Activated CD4-positive, alpha-beta T cell treated with anti-CD3 and anti-CD28 coated beads, Interleukin-2, amount 10 ng/mL, durations not matched to agents 7 days and 5 days (primary cell): ENCODE measurements at regions not wholly inside any gene's neighbourhood (a gene's known extent, or its start where the extent isn't known, plus 50 kb on each side); places are given as distances from the start of the nearest gene placed in this dataset.
"Not testable (repeated sequence)": the region's sequence is repeated elsewhere in the genome, so short reads cannot be mapped to it uniquely, and the experiment has no call there.

Experiments used
- CTCF ChIA-PET: fragments of 350-600 bp; sonication (Branson Sonifier 250); formaldehyde crosslinking; loops from one replicate; lab custom pipeline; 2021; ENCODE audit warnings: antibody characterized with exemption; lab: Charles Lee
- POLR2A ChIA-PET: fragments of 350-600 bp; sonication (Branson Sonifier 250); formaldehyde crosslinking; loops from one replicate; lab custom pipeline; 2021; ENCODE audit warnings: antibody characterized with exemption; lab: Charles Lee
- DNase-seq: peaks from one replicate; pipeline ENCODE4 v3.0.0-alpha.2; 2020
- H3K27ac Mint-ChIP-seq: one replicate; pipeline ENCODE4 v1.8.0; 2021; ENCODE audit warnings: mild to moderate bottlenecking, moderate library complexity, mixed read lengths
- H3K27me3 Mint-ChIP-seq: one replicate; pipeline ENCODE4 v1.8.0; 2021; ENCODE audit warnings: mixed read lengths
- H3K36me3 Mint-ChIP-seq: one replicate; pipeline ENCODE4 v1.8.0; 2021; ENCODE audit warnings: low read depth, mixed read lengths
- H3K4me1 Mint-ChIP-seq: one replicate; pipeline ENCODE4 v1.8.0; 2021; ENCODE audit warnings: mixed read lengths
- H3K4me3 Mint-ChIP-seq: one replicate; pipeline ENCODE4 v1.8.0; 2021; ENCODE audit warnings: mild to moderate bottlenecking, moderate library complexity, mixed read lengths
- H3K9me3 Mint-ChIP-seq: one replicate; pipeline ENCODE4 v1.8.0; 2021; ENCODE audit warnings: mixed read lengths

- DNase-seq, H3K9me3 Mint-ChIP-seq, CTCF ChIA-PET, POLR2A ChIA-PET, H3K27ac Mint-ChIP-seq, H3K4me1 Mint-ChIP-seq, H3K36me3 Mint-ChIP-seq, H3K27me3 Mint-ChIP-seq, H3K4me3 Mint-ChIP-seq: not testable (repeated sequence)
Measured at GRCh38 chr7:13728430-13728829, 261.0 kb downstream of the ETV1 start.

DNA sequence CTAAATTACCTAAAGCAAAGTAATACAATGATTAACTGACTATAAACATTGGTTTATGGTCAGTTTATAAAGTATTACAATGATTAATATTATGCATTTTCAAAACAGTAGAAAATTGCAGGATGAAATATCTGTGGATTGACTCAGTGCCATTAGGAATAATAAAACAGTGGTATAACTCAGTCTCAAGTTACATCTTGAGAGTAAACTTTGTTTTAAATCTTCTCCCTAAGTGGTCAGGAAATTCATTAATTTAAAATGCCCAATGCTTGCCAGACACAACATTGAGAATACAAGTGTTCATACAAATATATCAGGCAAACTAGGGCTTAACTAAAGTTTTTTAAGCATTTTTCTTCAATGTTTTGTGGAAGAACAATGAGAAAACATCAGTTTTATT is 257.8 kb downstream of the ETV1 start:
- Mint-ChIP-seq H3K4me3 (no peak overlapping the region), H3K36me3 (no peaks in the 10 kb centered on the region), H3K9me3 (no peaks in the 10 kb centered on the region), H3K27ac (no peak overlapping the region), H3K27me3 (no peaks in the 10 kb centered on the region), H3K4me1 (no peaks in the 10 kb centered on the region)
- ChIA-PET CTCF (no interaction called here), POLR2A (no interaction called here)
- DNase-seq, result no peak

DNA sequence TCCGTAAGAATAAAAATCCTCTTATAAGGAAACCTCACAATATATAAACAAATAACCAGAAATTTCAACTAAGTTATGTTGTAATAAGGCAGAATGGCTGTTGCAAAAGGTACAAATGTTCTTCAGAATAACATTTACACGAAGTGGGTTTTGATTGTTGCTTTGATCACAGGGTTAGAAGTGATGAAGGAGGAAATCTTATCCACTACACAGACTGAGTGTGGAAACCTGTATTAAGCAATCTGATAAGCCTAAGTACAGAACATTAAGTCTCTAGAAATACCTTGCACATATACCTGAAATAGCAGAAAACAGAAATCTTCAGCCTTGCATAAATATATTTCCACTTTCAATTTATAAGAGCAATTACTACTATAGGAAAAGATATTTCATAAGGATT is 251.9 kb downstream of the ETV1 start:
- no peaks in the 10 kb centered on the region for H3K9me3 Mint-ChIP-seq
- no peaks in the 10 kb centered on the region for H3K4me1 Mint-ChIP-seq
- H3K27me3 Mint-ChIP-seq, result no peaks in the 10 kb centered on the region
- ChIA-PET CTCF (no interaction called here), POLR2A (no interaction called here)
- no peak for DNase-seq
- H3K27ac Mint-ChIP-seq, result no peak overlapping the region
- H3K4me3 Mint-ChIP-seq, result no peak overlapping the region
- no peaks in the 10 kb centered on the region for H3K36me3 Mint-ChIP-seq

DNA sequence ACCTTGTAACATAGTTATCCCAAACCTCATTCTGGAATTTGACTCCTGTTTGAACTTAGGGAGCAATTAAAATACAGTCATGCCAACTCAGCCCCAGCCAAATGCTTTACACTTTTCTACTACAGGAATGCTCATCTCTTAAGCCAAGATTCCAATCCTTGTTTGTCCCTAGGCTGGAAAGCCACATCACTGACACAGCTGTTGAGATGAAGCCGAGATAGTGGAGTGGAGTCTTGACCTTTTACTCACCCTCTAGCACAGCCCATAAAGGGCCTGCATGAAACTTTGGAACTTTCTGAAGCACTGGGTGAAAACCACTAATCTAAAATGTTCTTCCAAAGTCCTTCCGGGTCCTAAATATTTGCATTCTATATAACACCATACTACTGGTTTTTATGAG is 247.3 kb downstream of the ETV1 start:
- H3K4me1 Mint-ChIP-seq, result no peaks in the 10 kb centered on the region
- no peak for DNase-seq

DNA sequence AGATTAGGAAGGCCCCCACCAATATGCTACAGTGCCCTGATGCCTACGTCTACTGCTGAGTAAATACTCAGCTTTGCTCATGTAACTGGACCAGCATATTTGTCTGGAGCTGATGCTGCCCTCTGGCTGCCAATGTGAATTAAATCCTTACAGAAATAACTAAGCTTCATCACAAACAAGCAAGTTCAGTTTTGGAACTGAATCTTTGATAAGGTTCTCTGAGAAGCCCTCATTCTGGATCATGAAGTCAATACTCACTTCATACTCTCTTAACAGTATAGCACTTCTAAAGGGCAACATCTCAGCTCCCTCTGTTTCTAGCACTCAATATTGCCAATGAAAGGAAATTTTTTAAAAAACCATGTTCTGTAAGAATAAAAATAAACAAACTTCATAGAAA is 246.7 kb downstream of the ETV1 start:
- ChIA-PET POLR2A (interaction anchor here (0.7 kb wide), 1 partner anchor 1019 kb away, joined by 3 read pairs; no protein-coding TSS in a partner anchor), CTCF (no interaction called here)
- Mint-ChIP-seq H3K9me3 (no peaks in the 10 kb centered on the region), H3K4me3 (no peak overlapping the region), H3K36me3 (no peaks in the 10 kb centered on the region), H3K4me1 (no peaks in the 10 kb centered on the region), H3K27ac (no peak overlapping the region), H3K27me3 (no peaks in the 10 kb centered on the region)
- no peak for DNase-seq

More for the DNA sequence above, 247.3 kb downstream of the ETV1 start:
- ChIA-PET CTCF (no interaction called here), POLR2A (no interaction called here)
- no peak overlapping the region for H3K4me3 Mint-ChIP-seq
- H3K36me3 Mint-ChIP-seq, result no peaks in the 10 kb centered on the region
- no peaks in the 10 kb centered on the region for H3K9me3 Mint-ChIP-seq
- H3K27me3 Mint-ChIP-seq, result no peaks in the 10 kb centered on the region
- H3K27ac Mint-ChIP-seq, result no peak overlapping the region

DNA sequence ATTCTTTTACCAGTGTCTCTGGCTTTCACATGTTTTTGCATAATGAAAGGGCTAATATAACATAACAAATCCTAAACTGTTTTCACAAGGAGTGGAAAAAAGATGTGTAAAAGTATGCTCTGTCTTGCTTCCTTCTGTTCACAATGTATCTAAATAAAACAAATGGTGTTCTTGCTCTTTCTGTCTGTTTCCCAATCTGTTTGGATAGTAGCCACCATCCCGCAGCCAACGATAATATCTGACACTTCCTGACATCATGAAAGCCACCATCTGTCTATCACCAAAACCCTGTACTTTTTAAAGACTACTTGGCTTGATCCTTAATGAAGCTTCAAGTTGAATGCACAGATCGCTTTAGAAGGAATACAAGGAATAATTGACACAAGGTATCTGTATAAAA is 246.2 kb downstream of the ETV1 start:
- Mint-ChIP-seq H3K9me3 (no peaks in the 10 kb centered on the region), H3K4me3 (no peak overlapping the region), H3K36me3 (no peaks in the 10 kb centered on the region), H3K27ac (no peak overlapping the region), H3K4me1 (no peaks in the 10 kb centered on the region), H3K27me3 (no peaks in the 10 kb centered on the region)
- DNase-seq, result no peak
- ChIA-PET POLR2A (interaction anchor here (0.7 kb wide), 1 partner anchor 1019 kb away, joined by 3 read pairs; no protein-coding TSS in a partner anchor), CTCF (no interaction called here)

- Mint-ChIP-seq H3K4me1 (no peaks in the 10 kb centered on the region), H3K27ac (no peak overlapping the region), H3K27me3 (no peaks in the 10 kb centered on the region), H3K4me3 (no peak overlapping the region), H3K9me3 (no peaks in the 10 kb centered on the region), H3K36me3 (no peaks in the 10 kb centered on the region)
- no peak for DNase-seq
- POLR2A ChIA-PET, result no interaction called here
- CTCF ChIA-PET, result no interaction called here
Measured at GRCh38 chr7:13745530-13745929, 243.9 kb downstream of the ETV1 start.

DNA sequence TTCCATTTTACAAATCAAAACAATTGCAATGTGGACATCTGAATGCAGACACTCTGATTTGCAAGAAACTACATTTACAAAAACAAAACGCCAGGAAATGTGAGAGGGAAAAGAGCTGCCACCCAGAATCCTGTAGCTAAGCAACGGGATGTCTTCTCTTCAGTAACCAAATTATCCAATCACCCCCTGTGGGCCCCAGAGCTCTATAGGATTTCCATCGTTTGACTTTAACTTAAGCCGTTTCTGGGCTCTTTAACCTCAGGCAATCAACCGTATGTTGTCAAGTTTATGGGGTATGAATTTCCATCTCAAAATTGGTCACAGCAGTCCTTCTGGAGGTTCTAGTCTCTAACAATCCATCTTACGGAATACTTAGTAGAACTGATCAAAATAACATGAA is 240.5 kb downstream of the ETV1 start:
- no peak for DNase-seq
- CTCF ChIA-PET, result no interaction called here
- Mint-ChIP-seq H3K27ac (no peak overlapping the region), H3K9me3 (peaks cover 2% of the 10 kb centered on the region), H3K4me1 (no peaks in the 10 kb centered on the region), H3K27me3 (no peaks in the 10 kb centered on the region), H3K4me3 (no peak overlapping the region), H3K36me3 (no peaks in the 10 kb centered on the region)
- POLR2A ChIA-PET, result no interaction called here

DNA sequence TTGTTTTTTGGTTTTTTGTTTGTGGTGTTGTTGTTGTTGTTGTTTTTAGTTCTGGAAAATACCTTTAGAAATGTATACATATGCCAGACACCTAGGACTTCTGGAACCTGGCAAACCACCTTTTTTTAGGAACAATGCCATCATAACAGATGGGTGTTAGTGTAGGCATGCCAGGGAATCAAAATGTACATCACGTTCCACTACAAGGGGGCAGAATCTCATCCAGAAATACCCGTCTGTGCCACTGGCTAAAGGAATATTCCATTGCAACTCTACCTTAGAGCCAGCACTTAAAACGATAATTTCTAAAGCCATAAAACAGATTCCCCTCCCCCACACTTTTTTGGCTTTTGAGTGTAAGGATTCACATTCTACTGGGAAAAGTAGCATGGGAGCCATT is 239.8 kb downstream of the ETV1 start:
- H3K4me3 Mint-ChIP-seq, result no peak overlapping the region
- POLR2A ChIA-PET, result no interaction called here
- no peaks in the 10 kb centered on the region for H3K36me3 Mint-ChIP-seq
- H3K27me3 Mint-ChIP-seq, result no peaks in the 10 kb centered on the region
- no peak for DNase-seq
- no peaks in the 10 kb centered on the region for H3K4me1 Mint-ChIP-seq
- CTCF ChIA-PET, result no interaction called here
- H3K9me3 Mint-ChIP-seq, result peaks cover 2% of the 10 kb centered on the region
- no peak overlapping the region for H3K27ac Mint-ChIP-seq

- no peak overlapping the region for H3K27ac Mint-ChIP-seq
- no peaks in the 10 kb centered on the region for H3K27me3 Mint-ChIP-seq
- H3K4me3 Mint-ChIP-seq, result no peak overlapping the region
- POLR2A ChIA-PET, result no interaction called here
- peaks cover 2% of the 10 kb centered on the region for H3K9me3 Mint-ChIP-seq
- H3K36me3 Mint-ChIP-seq, result no peaks in the 10 kb centered on the region
- H3K4me1 Mint-ChIP-seq, result no peaks in the 10 kb centered on the region
- no peak for DNase-seq
- CTCF ChIA-PET, result interaction anchor here (0.8 kb wide), 1 partner anchor 8 kb away, joined by 3 read pairs; no protein-coding TSS in a partner anchor
Measured at GRCh38 chr7:13751766-13752165, 237.7 kb downstream of the ETV1 start.

DNA sequence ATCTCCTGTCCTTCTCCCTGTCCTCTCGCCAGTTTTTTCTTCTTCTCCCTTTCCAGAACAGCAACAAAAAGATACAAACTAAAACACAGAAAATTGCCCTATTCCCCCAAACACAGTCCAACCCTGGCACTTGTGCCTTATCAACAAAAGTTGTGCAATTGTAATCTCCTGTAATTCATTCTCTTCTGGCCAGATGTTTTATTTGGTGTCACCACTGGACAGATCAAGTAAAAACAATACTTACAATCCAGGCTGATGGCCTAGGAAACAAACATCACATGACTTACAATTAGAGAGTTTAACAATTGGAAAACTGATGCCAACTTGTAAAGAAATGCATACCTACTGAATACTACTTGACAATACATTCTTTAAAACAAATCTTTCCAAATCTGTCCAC is 231.6 kb downstream of the ETV1 start:
- Mint-ChIP-seq H3K4me1 (no peaks in the 10 kb centered on the region), H3K27me3 (no peaks in the 10 kb centered on the region), H3K36me3 (no peaks in the 10 kb centered on the region), H3K4me3 (no peak overlapping the region), H3K9me3 (peaks cover 5% of the 10 kb centered on the region), H3K27ac (no peak overlapping the region)
- no peak for DNase-seq
- CTCF ChIA-PET, result no interaction called here
- POLR2A ChIA-PET, result no interaction called here

DNA sequence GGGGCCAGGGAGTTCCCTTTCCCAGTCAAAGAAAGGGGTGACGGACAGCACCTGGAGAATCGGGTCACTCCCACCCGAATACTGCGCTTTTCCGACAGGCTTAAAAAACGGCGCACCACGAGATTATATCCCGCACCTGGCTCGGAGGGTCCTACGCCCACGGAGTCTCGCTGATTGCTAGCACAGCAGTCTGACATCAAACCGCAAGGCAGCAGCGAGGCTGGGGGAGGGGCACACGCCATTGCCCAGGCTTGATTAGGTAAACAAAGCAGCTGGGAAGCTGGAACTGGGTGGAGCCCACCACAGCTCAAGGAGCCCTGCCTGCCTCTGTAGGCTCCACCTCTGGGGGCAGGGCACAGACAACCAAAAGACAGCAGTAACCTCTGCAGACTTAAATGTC is 223.6 kb downstream of the ETV1 start:
- H3K4me3 Mint-ChIP-seq, H3K36me3 Mint-ChIP-seq, H3K27me3 Mint-ChIP-seq, H3K27ac Mint-ChIP-seq, CTCF ChIA-PET, H3K4me1 Mint-ChIP-seq, DNase-seq, POLR2A ChIA-PET: not testable (repeated sequence)
- peaks cover 11% of the 10 kb centered on the region for H3K9me3 Mint-ChIP-seq

- Mint-ChIP-seq H3K4me1 (no peaks in the 10 kb centered on the region), H3K4me3 (no peak overlapping the region), H3K27me3 (no peaks in the 10 kb centered on the region), H3K9me3 (peaks cover under 1% of the 10 kb centered on the region), H3K36me3 (no peaks in the 10 kb centered on the region), H3K27ac (no peak overlapping the region)
- CTCF ChIA-PET, result no interaction called here
- no peak for DNase-seq
- POLR2A ChIA-PET, result no interaction called here
Measured at GRCh38 chr7:13770305-13770704, 219.2 kb downstream of the ETV1 start.

GRCh38 chr7:13774976-13775375 is 214.5 kb downstream of the ETV1 start:
- ChIA-PET POLR2A (no interaction called here), CTCF (no interaction called here)
- no peak for DNase-seq
- no peak overlapping the region for H3K4me3 Mint-ChIP-seq
- H3K27ac Mint-ChIP-seq, result no peak overlapping the region
- no peaks in the 10 kb centered on the region for H3K4me1 Mint-ChIP-seq
- H3K27me3 Mint-ChIP-seq, result no peaks in the 10 kb centered on the region
- no peaks in the 10 kb centered on the region for H3K9me3 Mint-ChIP-seq
- H3K36me3 Mint-ChIP-seq, result no peaks in the 10 kb centered on the region
